GM23248 (cell line): ENCODE measurements at regions not wholly inside any gene's neighbourhood (a gene's known extent, or its start where the extent isn't known, plus 50 kb on each side); places are given as distances from the start of the nearest gene placed in this dataset.
"Not testable (repeated sequence)": the region's sequence is repeated elsewhere in the genome, so short reads cannot be mapped to it uniquely, and the experiment has no call there.

ENCODE experiments used
- EZH2 ChIP-seq: fragments of 200-600 bp; sonication (generic); IDR thresholded peaks from 2 replicates; pipeline ENCODE4 v1.6.1; 2018; ENCODE audit warnings: antibody characterized with exemption, mild to moderate bottlenecking; ENCODE audit not compliant: insufficient read depth, poor library complexity, severe bottlenecking
- EZH2phosphoT487 ChIP-seq: fragments of 200-600 bp; sonication (generic); IDR thresholded peaks from 2 replicates; pipeline ENCODE4 v1.6.1; 2018; ENCODE audit warnings: antibody characterized with exemption, moderate library complexity, mild to moderate bottlenecking, low read depth; ENCODE audit not compliant: insufficient read depth

DNA sequence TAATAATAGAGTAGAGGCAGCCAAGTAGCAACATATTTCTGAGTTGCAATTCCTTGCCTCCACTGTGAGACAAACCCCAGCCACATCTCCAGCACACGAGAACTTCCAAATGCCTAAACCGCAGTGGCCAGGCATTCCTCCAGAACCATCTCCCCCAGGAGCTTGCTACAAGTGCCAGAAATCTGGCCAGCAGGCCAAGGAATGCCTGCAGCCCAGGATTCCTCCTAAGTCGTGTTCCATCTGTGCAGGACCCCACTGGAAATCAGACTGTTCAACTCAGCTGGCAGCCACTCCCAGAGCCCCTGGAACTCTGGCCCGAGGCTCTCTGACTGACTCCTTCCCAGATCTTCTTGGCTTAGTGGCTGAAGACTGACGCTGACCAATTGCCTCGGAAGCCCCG, 937.2 kb upstream of the HS3ST1 start:
- TF ChIP-seq EZH2phosphoT487, EZH2: not testable (repeated sequence)
